ENCODE measurements at regions not wholly inside any gene's neighbourhood (a gene's known extent, or its start where the extent isn't known, plus 50 kb on each side); places are given as distances from the start of the nearest gene placed in this dataset.

DNA sequence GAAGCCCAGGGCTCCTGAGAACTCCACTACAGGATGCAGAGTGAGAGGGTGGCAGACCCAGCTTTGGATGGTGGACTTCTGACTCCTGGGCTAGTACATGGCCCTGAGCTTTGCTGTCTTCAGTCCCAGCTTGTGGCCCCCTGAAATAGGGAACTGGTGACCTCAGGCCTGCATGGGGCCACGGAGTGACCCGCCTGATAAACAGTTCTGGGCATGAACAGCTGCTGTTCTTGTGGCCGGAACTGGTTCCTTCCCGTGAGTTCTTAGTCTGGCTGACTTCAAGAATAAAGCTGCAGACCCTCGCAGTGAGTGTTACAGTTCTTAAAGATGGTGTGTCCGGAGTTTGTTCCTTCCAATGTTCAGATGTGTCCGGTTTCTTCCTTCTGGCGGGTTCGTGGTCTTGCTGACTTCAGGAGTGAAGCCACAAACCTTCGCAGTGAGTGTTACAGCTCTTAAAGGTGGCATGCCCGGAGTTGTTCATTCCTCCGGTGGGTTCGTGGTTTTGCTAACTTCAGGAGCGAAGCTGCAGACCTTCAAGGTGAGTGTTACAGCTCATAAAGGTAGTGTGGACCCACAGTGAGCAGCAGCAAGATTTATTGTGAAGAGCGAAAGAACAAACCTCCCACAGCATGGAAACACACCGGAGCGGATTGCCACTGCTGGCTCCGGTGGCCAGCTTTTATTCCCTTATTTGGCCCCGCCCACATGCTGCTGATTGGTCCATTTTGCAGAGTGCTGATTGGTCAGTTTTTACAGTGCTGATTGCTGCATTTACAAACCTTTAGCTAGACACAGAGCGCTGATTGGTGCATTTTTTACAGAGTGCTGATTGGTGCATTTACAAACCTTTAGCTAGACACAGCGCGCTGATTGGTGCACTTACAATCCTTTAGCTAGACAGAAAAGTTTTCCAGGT is 268.0 kb downstream of the ZEB1 start:
- TF ChIP-seq ELF4 (IDR thresholded peaks at IDR 0.05) (no peak), TARDBP (IDR thresholded peaks at IDR 0.05) (no peak), SP1 (IDR thresholded peaks at IDR 0.05) (no peak), BHLHE40 (IDR thresholded peaks at IDR 0.05; ENCODE audit: borderline replicate concordance) (no peak), ARNT (IDR thresholded peaks at IDR 0.05) (no peak), HDGF (IDR thresholded peaks at IDR 0.05; ENCODE audit: borderline replicate concordance) (no peak), FOXM1 (IDR thresholded peaks at IDR 0.05; ENCODE audit: borderline replicate concordance) (no peak), NFRKB (IDR thresholded peaks at IDR 0.05) (no peak), ZNF384 (IDR thresholded peaks at IDR 0.05) (no peak), FOXK2 (IDR thresholded peaks at IDR 0.05) (no peak), FOXA1 (IDR thresholded peaks at IDR 0.05) (no peak)
- TF ChIP-seq, protein P1, sequence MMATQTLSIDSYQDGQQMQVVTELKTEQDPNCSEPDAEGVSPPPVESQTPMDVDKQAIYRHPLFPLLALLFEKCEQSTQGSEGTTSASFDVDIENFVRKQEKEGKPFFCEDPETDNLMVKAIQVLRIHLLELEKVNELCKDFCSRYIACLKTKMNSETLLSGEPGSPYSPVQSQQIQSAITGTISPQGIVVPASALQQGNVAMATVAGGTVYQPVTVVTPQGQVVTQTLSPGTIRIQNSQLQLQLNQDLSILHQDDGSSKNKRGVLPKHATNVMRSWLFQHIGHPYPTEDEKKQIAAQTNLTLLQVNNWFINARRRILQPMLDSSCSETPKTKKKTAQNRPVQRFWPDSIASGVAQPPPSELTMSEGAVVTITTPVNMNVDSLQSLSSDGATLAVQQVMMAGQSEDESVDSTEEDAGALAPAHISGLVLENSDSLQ (IDR thresholded peaks at IDR 0.05), result no peak
